GM19455 (cell line): ENCODE measurements at regions not wholly inside any gene's neighbourhood (a gene's known extent, or its start where the extent isn't known, plus 50 kb on each side); places are given as distances from the start of the nearest gene placed in this dataset.

Experiments
- ATAC-seq: cut with Tn5 transposase; IDR thresholded peaks from one replicate; pipeline ENCODE4 v1.9.1; 2021; ENCODE audit not compliant: unreplicated experiment

- peak; percentile 92 for ATAC-seq
Observed at GRCh38 chr12:118689793-118690192, 291.5 kb upstream of the SRRM4 start.

DNA sequence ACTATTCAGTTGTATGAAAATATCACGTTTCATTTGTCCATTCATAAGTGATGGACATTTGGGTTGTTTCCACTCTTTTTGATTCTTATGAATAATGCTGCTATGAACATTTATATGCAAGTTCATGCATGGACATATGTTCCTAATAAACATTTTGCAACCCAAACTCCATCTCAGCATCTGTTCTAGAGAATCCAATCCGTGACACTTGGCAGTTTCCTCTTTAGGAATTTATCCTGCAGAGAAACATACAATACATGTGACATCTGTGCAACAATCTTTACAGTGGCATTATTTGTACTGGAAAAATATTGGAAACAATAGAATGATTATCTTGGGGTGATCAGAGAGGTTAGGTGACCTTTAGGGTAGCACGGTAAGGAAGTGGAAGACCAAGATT, 290.8 kb upstream of the SRRM4 start:
- ATAC-seq, result no peak

- no peak for ATAC-seq
Observed at GRCh38 chr12:118694128-118694775, 287.1 kb upstream of the SRRM4 start.

- ATAC-seq, result no peak
Observed at GRCh38 chr12:118704527-118705241, 276.7 kb upstream of the SRRM4 start.

- no peak for ATAC-seq
Observed at GRCh38 chr12:118706437-118706836, 274.9 kb upstream of the SRRM4 start.

GRCh38 chr12:118709946-118710345, 271.4 kb upstream of the SRRM4 start:
- ATAC-seq, result no peak

- no peak for ATAC-seq
Observed at GRCh38 chr12:118711185-118711584, 270.2 kb upstream of the SRRM4 start.

GRCh38 chr12:118714051-118714460, 267.3 kb upstream of the SRRM4 start:
- no peak for ATAC-seq

DNA sequence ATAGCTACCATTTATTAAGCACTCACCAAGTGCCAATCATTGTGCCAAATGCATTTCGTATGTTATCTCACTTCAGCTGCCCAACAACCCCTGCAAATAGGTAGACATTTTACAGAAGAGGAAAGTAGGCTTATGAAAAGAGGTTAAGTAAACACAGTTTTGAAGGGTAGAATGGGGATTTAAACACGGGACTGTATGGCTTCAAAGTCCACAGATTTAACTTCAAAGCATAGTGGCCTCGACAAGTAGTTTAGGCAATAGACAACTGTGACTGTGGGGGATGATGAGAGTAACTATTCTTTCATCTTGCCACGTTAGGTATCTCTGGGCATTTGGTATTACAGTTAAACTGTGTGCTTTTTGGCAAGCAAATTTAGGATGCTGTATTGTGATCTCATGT, 266.8 kb upstream of the SRRM4 start:
- ATAC-seq, result no peak

DNA sequence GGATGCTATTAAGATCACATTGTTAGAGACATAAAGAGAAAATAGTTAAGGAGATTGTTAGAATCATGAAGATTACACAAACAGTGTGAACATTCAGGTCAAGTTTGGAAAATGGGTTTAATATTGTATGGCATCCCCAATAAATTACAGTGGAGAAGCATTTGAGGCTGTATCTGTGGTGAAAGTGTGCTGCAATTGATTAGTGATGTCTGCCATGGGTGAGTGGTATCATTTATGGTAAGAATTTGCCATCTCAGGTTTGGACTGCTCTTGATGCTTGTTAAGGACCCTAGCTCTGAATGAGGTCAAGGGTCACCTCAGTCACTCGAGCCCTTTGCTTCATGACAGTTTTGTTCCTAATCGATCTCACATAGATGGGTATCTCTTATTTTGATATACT, 265.7 kb upstream of the SRRM4 start:
- no peak for ATAC-seq

DNA sequence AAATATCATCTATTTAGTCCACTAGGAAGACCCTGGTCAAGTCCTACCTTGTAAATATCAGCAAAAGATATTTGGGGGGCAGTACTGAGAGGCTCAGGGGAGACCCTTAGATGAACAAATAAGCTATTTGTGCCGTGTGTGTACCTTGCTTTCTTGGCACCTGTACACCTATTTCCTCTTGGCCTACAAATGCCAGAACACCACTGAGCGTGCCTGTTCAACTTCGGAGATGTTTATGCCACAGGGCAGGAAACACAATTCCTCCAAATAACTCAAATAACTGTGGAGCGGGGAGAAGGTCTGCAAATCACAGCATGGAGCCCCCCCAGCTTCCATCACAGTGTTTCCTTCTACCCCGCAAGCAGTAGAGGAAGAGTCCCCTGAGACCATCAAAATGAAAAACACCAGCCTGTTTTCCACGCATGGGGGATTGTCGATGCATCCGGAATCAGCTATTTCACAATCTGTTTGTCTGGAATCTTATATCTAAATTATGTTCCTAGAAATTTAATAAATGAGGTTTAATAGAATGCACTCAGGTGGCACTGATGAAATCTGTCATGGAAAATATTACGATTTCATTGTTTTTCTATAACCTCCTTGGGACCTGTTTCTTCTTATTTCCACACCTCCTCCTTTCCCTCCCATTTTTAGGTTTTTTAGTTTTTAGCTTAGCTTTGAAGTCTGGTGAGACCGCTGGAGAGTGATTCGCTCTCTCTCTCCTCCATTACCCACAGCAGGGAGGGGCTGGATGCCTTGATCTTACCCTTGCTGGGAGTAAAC, 254.0 kb upstream of the SRRM4 start:
- ATAC-seq, result no peak

DNA sequence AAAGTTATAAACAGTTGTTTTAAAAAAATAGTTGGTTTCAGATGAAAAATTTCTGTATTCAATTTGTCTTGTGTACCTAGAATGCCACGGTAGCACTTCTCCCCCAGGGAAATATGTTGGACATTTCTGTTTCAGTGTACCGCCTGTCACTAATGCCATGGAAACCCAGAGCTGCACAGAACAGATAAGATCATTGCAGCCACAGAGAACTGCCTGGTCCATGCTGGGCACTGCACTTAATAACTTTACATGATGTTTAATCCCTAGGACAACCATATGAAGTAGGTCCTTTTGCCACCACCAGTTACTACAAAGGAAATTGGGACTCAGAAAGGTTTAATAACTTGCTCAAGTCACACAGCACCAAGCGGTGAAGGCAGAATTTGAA, 253.4 kb upstream of the SRRM4 start:
- ATAC-seq, result no peak

DNA sequence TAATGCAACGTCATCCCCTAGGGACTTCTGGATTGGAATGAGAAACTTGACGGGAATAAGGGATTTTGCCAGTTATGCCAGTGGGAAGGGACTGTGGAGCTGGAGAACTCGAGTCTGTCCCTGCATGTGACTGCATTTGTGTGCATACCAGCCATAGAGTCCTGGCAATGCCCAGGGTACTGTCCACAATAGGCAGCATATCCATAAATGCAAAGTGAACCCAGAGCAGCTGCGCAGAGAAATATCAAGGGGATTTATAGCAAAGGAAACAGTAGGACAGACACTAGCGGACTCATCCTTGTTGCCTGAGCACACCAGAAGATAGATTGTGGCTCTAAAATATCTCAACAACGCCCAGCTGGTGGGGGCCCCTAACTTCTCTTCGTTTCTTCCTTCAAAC, 247.1 kb upstream of the SRRM4 start:
- ATAC-seq, result no peak

GRCh38 chr12:118737985-118738540, 243.3 kb upstream of the SRRM4 start:
- ATAC-seq, result no peak

GRCh38 chr12:118741194-118741593, 240.1 kb upstream of the SRRM4 start:
- ATAC-seq, result no peak

DNA sequence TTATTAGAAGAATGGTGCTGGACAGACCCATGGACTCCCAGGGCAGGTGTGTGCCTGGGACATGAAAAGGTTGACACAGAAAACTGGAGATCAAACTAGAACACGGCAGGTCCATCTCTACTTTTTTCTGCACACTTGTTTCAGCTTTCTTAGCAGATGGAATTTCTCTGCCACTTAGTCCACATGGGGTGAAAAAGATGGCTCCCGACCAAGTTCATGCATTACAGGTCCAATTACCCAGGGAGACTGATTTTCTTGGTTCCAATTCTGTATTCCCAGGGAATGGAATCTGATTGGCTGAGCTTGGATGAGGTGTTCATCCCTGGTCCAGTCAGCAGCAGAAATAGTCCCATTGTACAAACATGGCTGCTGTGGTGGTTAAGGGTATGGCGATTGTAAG, 238.9 kb upstream of the SRRM4 start:
- no peak for ATAC-seq

GRCh38 chr12:118743896-118744700, 237.2 kb upstream of the SRRM4 start:
- ATAC-seq, result no peak

GRCh38 chr12:118746176-118746575, 235.2 kb upstream of the SRRM4 start:
- no peak for ATAC-seq

GRCh38 chr12:118746960-118747359, 234.4 kb upstream of the SRRM4 start:
- ATAC-seq, result no peak

- ATAC-seq, result no peak
Observed at GRCh38 chr12:118747771-118748170, 233.6 kb upstream of the SRRM4 start.
